ENCODE measurements at regions not wholly inside any gene's neighbourhood (a gene's known extent, or its start where the extent isn't known, plus 50 kb on each side); places are given as distances from the start of the nearest gene placed in this dataset.

DNA sequence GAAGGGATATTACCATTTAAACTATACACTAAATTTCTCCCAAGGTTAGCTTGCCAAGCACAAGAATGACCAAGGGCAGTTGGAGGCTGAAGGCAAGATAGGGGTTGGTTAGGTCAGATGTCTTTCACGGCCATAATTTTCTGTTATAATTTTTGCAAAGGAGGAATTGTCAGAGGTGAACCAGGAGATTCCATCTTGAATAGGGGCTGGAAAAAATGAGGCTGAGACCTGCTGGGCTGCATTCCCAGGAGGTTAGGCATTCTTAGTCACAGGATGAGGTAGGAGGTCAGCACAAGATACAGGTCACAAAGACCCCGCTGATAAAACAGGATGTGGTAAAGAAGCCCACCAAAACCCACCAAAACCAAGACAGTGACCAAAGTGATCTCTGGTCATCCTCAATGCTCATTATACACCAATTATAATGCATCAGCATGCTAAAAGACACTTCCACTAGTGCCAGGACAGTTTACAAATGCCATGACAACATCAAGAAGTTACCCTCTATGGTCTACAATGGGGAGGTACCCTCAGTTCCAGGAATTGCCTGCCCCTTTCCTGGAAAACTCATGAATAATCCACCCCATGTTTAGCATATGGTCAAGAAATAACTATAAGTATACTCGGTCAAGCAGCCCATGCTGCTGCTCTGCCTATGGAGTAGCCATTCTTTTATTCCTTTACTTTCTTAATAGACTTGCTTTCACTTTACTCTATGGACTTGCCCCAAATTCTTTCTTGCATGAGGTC is 371.8 kb upstream of the SULF2 start:
- H3K4me1 ChIP-seq (ENCODE audit: control insufficient read depth, insufficient read depth, low read length) = no peaks in the 10 kb centered on the region
- no peak for DNase-seq (ENCODE audit: low read depth, low spot score)
- H3K36me3 ChIP-seq (ENCODE audit: control insufficient read depth, insufficient read depth, low read length) = no peaks in the 10 kb centered on the region
- H3K9me3 ChIP-seq (ENCODE audit: control insufficient read depth, insufficient read depth, low read length) = no peaks in the 10 kb centered on the region
- H3K27ac ChIP-seq (ENCODE audit: low read length) = no peak overlapping the region
- whole genome bisulfite sequencing (ENCODE audit: insufficient coverage, insufficient read length) = no CpG with 5 or more reads among the region's 3 CpGs
- H3K4me3 ChIP-seq (ENCODE audit: low read length) = no peak overlapping the region
- H3K27me3 ChIP-seq (ENCODE audit: control insufficient read depth, insufficient read depth, low read length) = no peaks in the 10 kb centered on the region

DNA sequence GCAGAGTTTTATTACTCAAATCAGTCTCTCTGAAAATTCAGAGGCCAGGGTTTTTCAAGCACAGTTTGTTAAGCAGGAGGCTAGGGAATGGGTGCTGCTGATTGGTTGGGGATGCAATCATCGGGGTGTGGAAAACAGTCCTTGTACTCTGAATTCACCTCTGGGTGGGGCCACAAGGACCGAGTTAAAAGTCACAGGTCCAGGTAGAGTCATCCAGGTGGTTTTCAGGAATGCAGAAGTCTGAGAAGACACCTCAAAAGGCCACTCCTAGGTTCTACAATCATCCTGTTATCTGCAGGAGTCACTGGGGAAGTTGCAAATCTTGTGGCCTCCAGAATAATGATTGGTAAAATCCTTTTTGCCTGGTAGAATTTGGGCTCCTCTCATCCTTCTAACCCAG is 371.2 kb upstream of the SULF2 start:
- H3K27me3 ChIP-seq (ENCODE audit: control insufficient read depth, insufficient read depth, low read length) = no peaks in the 10 kb centered on the region
- no CpG with 5 or more reads among the region's 2 CpGs for WGBS (ENCODE audit: insufficient coverage, insufficient read length)
- no peak for DNase-seq (ENCODE audit: low read depth, low spot score)

DNA sequence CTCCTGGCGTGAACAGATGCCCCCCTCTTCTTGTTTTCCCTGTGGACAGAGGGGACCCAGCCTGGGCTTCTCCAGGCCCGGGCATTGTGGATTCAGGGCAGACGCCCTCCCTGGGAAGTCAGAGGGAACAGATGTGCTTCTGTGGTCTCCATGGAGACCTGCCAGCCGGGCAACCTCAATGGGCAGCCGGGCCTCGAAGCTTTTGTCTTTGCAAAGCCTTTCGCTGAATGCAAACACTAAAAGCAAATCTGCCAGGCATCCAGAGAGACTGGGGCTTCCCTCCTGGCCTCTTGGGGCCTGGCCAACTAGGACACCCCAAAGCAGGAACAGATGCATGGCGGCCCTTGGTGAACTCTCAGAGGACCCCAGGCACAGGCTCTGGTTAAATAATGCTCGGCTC is 370.0 kb upstream of the SULF2 start:
- Histone ChIP-seq H3K9me3 (ENCODE audit: control insufficient read depth, insufficient read depth, low read length) (no peaks in the 10 kb centered on the region), H3K27ac (ENCODE audit: low read length) (no peak overlapping the region), H3K4me1 (ENCODE audit: control insufficient read depth, insufficient read depth, low read length) (no peaks in the 10 kb centered on the region), H3K27me3 (ENCODE audit: control insufficient read depth, insufficient read depth, low read length) (no peaks in the 10 kb centered on the region), H3K36me3 (ENCODE audit: control insufficient read depth, insufficient read depth, low read length) (no peaks in the 10 kb centered on the region), H3K4me3 (ENCODE audit: low read length) (no peak overlapping the region)
- whole genome bisulfite sequencing (ENCODE audit: insufficient coverage, insufficient read length) = no CpG with 5 or more reads among the region's 9 CpGs
- no peak for DNase-seq (ENCODE audit: low read depth, low spot score)

More for the DNA sequence above, 371.2 kb upstream of the SULF2 start:
- Histone ChIP-seq H3K27ac (ENCODE audit: low read length) (no peak overlapping the region), H3K36me3 (ENCODE audit: control insufficient read depth, insufficient read depth, low read length) (no peaks in the 10 kb centered on the region), H3K4me1 (ENCODE audit: control insufficient read depth, insufficient read depth, low read length) (no peaks in the 10 kb centered on the region), H3K9me3 (ENCODE audit: control insufficient read depth, insufficient read depth, low read length) (no peaks in the 10 kb centered on the region), H3K4me3 (ENCODE audit: low read length) (no peak overlapping the region)

DNA sequence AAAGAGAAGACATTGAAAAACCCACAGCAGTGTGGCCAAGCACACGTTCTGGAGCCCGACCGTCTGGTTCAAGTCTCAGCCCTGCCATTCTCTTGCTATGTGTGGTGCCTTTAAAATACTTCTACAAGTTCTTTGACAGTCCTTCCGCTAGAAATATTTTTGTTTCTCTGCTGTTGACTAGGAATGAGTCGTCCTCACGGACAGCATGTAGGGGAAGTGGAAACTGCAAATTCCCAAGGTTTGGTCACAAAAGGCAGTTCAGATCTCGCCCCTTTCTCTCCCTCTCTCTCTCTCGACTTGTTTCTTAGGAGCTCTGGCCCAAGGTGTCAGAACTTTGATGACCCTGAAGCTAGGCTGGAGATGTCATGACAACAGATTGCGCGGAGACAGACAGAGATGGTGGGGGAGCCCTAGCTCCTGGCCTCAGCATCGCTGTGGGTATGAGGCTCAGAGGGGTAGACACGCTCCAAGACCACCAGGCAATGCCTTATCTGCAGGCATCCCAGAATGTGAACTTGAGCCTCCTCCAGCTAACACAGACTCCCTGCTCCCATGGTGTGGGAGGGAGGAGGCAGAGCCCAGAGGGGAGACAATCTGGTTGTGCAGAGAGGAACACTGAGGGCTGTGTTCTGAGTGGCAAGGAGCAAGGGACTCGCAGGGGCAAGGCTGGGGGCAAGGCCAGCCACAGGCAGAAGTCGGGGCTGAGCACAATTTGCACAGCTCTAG is 368.9 kb upstream of the SULF2 start:
- Histone ChIP-seq H3K27me3 (ENCODE audit: control insufficient read depth, insufficient read depth, low read length) (no peaks in the 10 kb centered on the region), H3K4me3 (ENCODE audit: low read length) (no peak overlapping the region), H3K4me1 (ENCODE audit: control insufficient read depth, insufficient read depth, low read length) (no peaks in the 10 kb centered on the region), H3K9me3 (ENCODE audit: control insufficient read depth, insufficient read depth, low read length) (no peaks in the 10 kb centered on the region), H3K36me3 (ENCODE audit: control insufficient read depth, insufficient read depth, low read length) (no peaks in the 10 kb centered on the region), H3K27ac (ENCODE audit: low read length) (no peak overlapping the region)
- DNase-seq (ENCODE audit: low read depth, low spot score) = no peak
- WGBS (ENCODE audit: insufficient coverage, insufficient read length) = no CpG with 5 or more reads among the region's 14 CpGs

DNA sequence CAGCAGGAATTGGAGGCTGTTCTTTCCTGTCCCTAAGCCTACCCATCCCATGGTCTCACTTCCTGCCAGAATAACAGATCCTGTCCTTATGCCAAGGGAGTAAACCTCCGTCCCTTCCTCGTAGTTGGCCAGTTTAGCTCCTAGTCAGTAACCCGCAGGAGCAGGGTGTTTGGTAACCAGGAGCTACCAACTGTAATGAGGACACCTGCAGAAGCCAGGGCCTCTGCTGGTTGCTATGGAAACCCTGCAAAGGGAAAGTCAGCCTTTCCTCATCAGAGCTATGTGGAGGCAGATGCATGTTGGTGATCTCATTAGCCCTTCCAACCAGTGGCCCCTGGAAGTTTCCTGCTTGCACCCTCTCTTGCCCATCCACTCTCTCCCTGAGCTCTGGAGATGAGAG is 368.2 kb upstream of the SULF2 start:
- Histone ChIP-seq H3K27me3 (ENCODE audit: control insufficient read depth, insufficient read depth, low read length) (no peaks in the 10 kb centered on the region), H3K4me1 (ENCODE audit: control insufficient read depth, insufficient read depth, low read length) (no peaks in the 10 kb centered on the region), H3K9me3 (ENCODE audit: control insufficient read depth, insufficient read depth, low read length) (no peaks in the 10 kb centered on the region), H3K36me3 (ENCODE audit: control insufficient read depth, insufficient read depth, low read length) (no peaks in the 10 kb centered on the region), H3K4me3 (ENCODE audit: low read length) (no peak overlapping the region), H3K27ac (ENCODE audit: low read length) (no peak overlapping the region)
- no CpG with 5 or more reads among the region's 3 CpGs for WGBS (ENCODE audit: insufficient coverage, insufficient read length)
- no peak for DNase-seq (ENCODE audit: low read depth, low spot score)

DNA sequence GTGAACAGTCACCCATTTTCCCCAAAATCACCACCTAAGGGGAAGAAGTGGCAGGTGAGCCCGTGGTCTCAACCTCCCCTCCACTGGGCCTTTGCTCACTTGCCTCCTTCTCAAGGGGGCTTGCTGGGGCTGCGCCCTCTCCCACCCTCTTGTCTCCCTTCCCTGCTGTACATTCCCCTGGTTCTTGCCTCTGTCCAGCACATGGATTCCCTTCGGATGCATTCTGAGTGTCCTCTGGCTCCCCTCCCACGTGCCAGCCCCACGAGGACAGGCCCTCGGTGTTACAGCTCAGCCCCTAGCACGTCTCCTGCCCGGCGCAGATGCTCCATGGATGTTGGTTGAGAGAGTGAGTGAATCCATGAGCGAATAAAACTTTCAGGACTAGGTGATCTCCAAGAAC is 367.8 kb upstream of the SULF2 start:
- H3K27ac ChIP-seq (ENCODE audit: low read length) = no peak overlapping the region
- H3K36me3 ChIP-seq (ENCODE audit: control insufficient read depth, insufficient read depth, low read length) = no peaks in the 10 kb centered on the region
- no peaks in the 10 kb centered on the region for H3K9me3 ChIP-seq (ENCODE audit: control insufficient read depth, insufficient read depth, low read length)
- no peaks in the 10 kb centered on the region for H3K27me3 ChIP-seq (ENCODE audit: control insufficient read depth, insufficient read depth, low read length)
- H3K4me3 ChIP-seq (ENCODE audit: low read length) = no peak overlapping the region
- no peaks in the 10 kb centered on the region for H3K4me1 ChIP-seq (ENCODE audit: control insufficient read depth, insufficient read depth, low read length)
- no CpG with 5 or more reads among the region's 10 CpGs for whole genome bisulfite sequencing (ENCODE audit: insufficient coverage, insufficient read length)
- DNase-seq (ENCODE audit: low read depth, low spot score) = no peak

DNA sequence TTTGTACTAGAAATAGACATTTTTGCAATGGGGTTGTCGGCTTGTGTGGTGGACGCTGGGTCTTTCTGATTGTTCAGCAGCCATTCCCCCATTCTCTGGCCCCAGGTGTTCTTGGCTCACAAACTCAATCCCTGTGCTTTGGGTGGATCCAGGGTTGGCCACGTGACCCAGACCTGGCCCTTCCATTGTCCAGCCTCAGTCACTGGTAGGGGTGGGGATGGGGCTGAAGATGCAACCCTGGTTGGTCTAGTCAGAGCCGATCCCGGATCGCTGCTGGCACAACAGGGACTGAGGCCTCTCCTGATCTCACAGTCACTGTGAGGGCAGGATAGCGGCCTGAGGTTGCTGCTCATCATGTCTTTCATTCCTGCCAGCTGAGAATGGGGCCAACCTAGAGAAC is 365.3 kb upstream of the SULF2 start:
- H3K9me3 ChIP-seq (ENCODE audit: control insufficient read depth, insufficient read depth, low read length) = no peaks in the 10 kb centered on the region
- H3K4me3 ChIP-seq (ENCODE audit: low read length) = no peak overlapping the region
- no CpG with 5 or more reads among the region's 7 CpGs for WGBS (ENCODE audit: insufficient coverage, insufficient read length)
- no peaks in the 10 kb centered on the region for H3K36me3 ChIP-seq (ENCODE audit: control insufficient read depth, insufficient read depth, low read length)
- DNase-seq (ENCODE audit: low read depth, low spot score) = no peak
- no peaks in the 10 kb centered on the region for H3K27me3 ChIP-seq (ENCODE audit: control insufficient read depth, insufficient read depth, low read length)
- H3K27ac ChIP-seq (ENCODE audit: low read length) = no peak overlapping the region
- no peaks in the 10 kb centered on the region for H3K4me1 ChIP-seq (ENCODE audit: control insufficient read depth, insufficient read depth, low read length)

DNA sequence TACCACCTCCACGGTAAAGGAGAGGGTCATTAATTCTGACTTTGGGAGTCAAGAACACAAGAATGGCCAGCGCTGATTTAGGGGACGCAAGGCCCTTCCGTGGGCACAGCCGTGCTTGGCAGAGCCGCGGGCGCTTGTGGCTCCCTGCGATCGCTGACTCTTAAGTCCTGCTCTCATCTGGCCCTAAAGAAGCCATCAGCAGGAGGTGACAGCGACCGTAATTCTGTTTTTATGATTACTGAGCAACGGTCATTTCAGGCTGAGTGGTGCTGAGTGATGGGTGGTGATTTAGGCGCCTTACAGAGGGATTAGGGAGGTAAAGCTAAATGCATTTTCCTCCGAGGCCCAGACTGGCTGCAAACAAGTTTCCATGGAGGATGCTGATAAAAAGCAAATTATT is 364.6 kb upstream of the SULF2 start:
- no CpG with 5 or more reads among the region's 15 CpGs for WGBS (ENCODE audit: insufficient coverage, insufficient read length)
- no peak for DNase-seq (ENCODE audit: low read depth, low spot score)
- H3K27me3 ChIP-seq (ENCODE audit: control insufficient read depth, insufficient read depth, low read length) = no peaks in the 10 kb centered on the region

DNA sequence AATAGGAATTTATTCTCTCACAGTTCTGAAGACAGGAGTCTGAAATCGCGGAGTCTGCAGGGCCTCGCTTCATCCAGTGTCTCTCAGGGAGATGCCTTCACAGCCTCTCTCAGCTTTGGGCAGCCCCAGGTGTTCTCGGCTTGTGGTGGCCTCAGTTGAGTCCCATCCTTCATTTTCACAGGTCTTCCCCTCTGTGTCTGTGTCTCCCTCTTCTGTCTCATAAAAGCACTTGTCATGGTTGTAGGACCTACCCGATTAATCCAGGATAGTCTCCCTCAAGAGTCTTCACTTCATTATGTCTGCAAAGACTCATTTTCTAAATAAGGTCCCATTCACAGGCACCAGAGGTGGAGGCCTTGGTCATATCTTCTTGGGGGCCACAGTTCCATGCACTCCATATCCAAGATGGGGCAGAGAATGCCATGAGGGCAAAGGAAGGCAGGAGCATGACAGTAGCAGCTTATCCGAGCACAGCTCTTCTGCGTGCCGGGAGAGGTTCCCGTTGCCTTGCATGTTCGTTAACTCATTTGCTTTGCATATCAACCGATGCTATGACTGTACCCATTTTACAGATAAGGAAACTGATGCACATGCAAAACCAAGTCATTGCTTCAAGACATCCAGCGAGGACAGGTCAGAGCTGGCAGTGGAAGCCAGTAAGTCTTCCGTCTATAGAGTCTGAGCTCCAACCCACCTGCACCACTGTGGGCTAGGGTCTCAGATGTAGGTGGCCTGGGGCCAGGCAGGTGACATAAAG is 363.8 kb upstream of the SULF2 start:
- H3K4me3 ChIP-seq (ENCODE audit: low read length) = no peak overlapping the region
- DNase-seq (ENCODE audit: low read depth, low spot score) = no peak
- no peaks in the 10 kb centered on the region for H3K27me3 ChIP-seq (ENCODE audit: control insufficient read depth, insufficient read depth, low read length)
- H3K36me3 ChIP-seq (ENCODE audit: control insufficient read depth, insufficient read depth, low read length) = no peaks in the 10 kb centered on the region
- no peaks in the 10 kb centered on the region for H3K9me3 ChIP-seq (ENCODE audit: control insufficient read depth, insufficient read depth, low read length)
- no CpG with 5 or more reads among the region's 13 CpGs for WGBS (ENCODE audit: insufficient coverage, insufficient read length)
- no peaks in the 10 kb centered on the region for H3K4me1 ChIP-seq (ENCODE audit: control insufficient read depth, insufficient read depth, low read length)
- no peak overlapping the region for H3K27ac ChIP-seq (ENCODE audit: low read length)

More for the DNA sequence above, 364.6 kb upstream of the SULF2 start:
- Histone ChIP-seq H3K36me3 (ENCODE audit: control insufficient read depth, insufficient read depth, low read length) (no peaks in the 10 kb centered on the region), H3K4me1 (ENCODE audit: control insufficient read depth, insufficient read depth, low read length) (no peaks in the 10 kb centered on the region), H3K4me3 (ENCODE audit: low read length) (no peak overlapping the region), H3K9me3 (ENCODE audit: control insufficient read depth, insufficient read depth, low read length) (no peaks in the 10 kb centered on the region), H3K27ac (ENCODE audit: low read length) (no peak overlapping the region)

DNA sequence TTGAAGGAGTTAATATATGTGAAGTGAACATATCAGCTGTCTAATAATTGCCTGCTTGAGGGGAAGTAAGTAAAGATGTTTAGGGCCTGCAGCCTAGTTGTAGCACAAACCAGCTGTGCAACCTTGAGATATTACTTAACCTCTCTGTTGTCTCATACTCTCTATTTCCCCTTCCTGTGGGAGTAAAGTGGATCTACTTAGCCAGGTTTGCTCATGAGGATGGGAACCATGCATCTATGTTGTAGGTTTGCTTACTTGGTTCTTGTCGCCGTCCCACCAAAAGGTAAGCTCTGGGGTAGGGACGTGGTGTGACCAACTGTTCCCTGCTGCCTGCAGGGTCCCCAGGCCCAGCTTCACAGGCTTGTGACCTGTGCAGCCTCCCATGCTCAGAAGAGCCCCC is 362.7 kb upstream of the SULF2 start:
- WGBS (ENCODE audit: insufficient coverage, insufficient read length) = no CpG with 5 or more reads among the region's 3 CpGs

More for the DNA sequence above, 362.7 kb upstream of the SULF2 start:
- no peak overlapping the region for H3K4me3 ChIP-seq (ENCODE audit: low read length)
- no peak for DNase-seq (ENCODE audit: low read depth, low spot score)
- no peaks in the 10 kb centered on the region for H3K4me1 ChIP-seq (ENCODE audit: control insufficient read depth, insufficient read depth, low read length)
- H3K36me3 ChIP-seq (ENCODE audit: control insufficient read depth, insufficient read depth, low read length) = no peaks in the 10 kb centered on the region
- H3K9me3 ChIP-seq (ENCODE audit: control insufficient read depth, insufficient read depth, low read length) = no peaks in the 10 kb centered on the region
- no peaks in the 10 kb centered on the region for H3K27me3 ChIP-seq (ENCODE audit: control insufficient read depth, insufficient read depth, low read length)
- H3K27ac ChIP-seq (ENCODE audit: low read length) = no peak overlapping the region
